SIG-M5 treated with dmso at 0.1 percent for 504 hours (cell line): ENCODE measurements at regions not wholly inside any gene's neighbourhood (a gene's known extent, or its start where the extent isn't known, plus 50 kb on each side); places are given as distances from the start of the nearest gene placed in this dataset.

Source experiments
- DNase-seq: peaks from one replicate; lab custom pipeline; 2025; ENCODE audit not compliant: unreplicated experiment; lab: John Stamatoyannopoulos, UW

DNA sequence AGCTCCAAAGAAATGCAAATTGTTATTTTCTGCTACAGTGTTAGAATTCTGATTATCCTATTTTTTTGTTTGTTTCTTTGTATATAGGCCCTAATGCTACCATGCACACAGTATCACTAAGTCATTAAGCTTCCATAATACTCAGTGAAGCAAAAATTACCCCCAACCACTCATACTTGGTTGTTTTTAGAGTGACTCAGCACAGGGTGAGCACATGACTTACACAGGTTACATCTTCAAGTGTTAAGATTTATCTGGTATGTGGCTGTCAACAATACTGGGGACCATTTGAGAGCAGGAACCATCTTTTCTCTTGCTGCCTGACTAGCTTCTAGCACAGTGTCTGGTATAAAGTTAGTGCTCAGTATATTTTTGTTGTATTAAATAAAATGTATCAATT lies 255.8 kb upstream of the SLC24A2 start:
- no peak for DNase-seq

DNA sequence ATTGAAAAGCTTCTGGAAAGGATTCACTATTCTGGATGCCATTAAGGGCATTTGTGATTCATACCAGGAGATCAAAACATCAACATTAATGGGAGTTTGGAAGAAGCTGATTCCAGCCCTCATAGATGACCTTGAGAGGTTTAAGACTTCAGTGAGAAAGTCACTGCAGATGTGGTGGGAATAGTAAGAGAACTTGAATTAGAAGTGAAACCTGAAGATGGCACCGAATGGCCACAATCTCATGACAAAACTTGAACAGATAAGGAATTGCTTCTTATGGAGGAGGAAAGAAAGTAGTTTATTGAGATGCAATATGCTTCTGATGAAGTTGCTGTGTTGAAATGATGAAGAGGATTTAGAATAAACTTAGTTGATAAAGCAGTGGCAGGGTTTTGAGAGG lies 254.6 kb upstream of the SLC24A2 start:
- no peak for DNase-seq

DNA sequence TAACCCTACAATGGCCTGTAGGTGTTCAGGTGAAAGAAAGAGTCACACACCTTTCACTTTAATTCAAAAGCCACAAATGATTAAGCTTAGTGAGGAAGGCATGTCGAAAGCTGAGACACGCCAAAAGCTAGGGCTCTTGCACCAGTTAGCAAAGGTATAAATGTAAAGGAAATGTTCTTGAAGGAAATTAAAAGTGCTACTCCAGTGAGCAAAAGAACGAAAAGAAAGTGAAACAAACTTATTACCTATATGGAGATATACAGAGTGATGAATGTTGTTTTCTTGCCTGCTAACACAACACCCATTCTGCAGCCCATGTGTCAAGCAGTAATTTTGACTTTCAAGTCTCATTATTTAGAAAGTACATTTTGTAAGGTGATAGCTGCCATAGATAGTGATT lies 254.2 kb upstream of the SLC24A2 start:
- DNase-seq = no peak

DNA sequence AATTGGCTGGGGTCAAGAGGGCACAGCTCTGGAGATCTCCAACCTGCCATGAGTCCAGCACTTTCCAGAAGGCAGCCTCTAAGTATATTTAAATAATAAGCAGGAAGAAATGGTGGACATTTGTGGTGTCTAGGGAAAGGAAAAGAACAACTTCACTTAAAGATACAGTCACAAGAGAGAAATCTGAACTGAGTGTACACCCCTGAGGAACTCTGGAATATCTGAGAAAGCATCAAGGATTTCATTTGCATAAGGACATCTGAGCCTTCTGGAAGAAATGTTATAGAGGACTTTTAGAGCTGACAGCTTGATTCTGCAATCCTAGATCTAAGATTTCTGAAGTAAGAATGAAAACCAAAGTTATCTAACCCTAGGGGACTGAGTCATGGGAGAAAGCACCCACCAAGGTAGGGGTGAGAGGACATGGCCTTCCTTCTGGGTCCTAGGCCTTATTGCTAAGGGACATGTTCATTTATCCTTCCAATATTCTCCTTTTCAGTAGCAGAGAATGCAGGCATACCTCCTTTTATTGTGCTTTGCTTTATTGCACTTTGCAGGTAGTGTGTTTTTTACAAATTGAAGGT lies 253.4 kb upstream of the SLC24A2 start:
- no peak for DNase-seq

DNA sequence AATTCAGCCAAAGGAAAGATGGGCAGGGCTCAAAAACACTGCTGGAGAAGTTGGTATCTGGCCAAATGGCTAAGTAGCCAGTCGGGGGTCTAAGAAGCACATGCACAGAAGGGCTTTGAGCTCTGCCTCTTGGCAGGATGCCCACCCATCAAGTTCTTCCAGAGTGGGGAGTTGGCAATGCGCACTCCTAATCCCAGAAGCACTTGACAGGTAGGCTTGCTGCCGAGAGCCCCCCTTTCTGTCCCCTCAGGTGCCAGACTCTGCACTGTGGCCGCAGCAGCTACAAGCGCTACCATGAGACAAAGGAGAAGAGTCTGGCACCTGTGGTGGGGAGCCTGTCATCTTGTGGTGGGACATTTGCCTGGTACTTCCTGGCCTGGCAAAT lies 252.9 kb upstream of the SLC24A2 start:
- no peak for DNase-seq

DNA sequence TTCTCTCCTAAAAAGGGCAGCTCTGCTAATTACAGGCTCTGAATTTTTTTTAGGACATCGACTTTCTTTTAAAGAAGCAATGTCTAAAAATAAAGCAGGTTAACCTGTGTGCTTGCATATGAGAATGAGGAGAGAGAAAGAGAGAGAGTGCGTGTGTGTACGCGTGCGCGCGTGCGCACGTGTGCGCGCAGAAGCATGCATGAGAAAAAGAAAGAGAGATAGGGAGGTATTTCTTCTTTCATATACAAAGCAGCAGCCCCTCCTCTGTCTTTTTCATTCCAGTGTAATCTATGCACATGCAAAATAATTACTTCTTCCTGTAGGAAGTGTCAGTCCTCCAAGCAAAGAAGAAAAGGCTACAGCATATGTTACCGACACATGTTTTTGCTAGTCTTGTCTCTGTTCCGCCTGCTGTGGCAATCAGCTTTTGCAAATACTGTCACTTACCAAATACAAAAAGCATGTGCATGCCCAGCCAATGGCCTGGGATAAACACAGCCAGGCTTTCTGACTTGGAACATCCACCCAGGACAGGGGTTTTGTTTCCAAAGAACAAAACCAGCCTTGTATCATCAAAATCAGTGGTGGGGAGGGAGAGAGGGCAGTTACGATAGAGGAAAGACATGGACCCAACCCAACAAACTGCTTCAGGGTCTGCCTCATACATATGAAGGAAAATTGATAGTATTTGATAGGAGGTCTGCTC lies 252.3 kb upstream of the SLC24A2 start:
- DNase-seq = no peak

DNA sequence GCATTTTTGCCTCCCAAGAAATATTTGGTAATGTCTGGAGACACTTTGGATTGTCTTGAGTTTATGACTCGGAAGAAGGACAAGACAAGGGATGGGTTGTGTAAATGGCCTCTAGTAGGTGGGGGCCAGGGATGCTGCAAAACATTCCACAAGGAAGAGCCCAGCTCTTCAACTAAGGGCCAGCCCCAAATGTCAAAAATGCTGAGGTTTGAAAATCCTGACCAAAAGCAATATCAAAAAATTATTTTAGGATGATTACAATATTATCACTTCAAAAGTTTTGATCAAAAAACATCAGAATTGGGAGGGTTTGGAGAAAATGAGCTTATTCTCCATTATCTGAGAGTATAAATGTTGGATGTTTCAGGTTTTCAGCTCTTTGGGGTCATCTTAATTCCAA lies 248.9 kb upstream of the SLC24A2 start:
- no peak for DNase-seq

DNA sequence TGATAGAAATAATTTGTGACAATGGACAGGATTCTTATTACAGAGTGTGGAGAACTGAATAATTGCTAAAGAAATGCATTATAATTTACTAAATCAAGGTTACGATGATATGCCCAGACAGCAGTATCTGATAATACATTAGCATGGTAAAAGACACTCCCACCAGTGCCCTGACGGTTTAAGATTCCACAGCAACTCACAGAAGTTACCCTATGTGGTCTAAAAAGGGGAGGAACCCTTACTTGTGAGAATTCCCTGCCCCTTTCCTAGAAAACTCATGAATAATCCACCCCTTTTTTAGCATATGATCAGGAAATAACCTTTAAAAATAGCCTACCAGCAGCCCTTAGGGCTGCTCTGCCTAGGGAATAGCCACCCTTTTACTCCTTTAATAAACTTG lies 244.7 kb upstream of the SLC24A2 start:
- DNase-seq = no peak

DNA sequence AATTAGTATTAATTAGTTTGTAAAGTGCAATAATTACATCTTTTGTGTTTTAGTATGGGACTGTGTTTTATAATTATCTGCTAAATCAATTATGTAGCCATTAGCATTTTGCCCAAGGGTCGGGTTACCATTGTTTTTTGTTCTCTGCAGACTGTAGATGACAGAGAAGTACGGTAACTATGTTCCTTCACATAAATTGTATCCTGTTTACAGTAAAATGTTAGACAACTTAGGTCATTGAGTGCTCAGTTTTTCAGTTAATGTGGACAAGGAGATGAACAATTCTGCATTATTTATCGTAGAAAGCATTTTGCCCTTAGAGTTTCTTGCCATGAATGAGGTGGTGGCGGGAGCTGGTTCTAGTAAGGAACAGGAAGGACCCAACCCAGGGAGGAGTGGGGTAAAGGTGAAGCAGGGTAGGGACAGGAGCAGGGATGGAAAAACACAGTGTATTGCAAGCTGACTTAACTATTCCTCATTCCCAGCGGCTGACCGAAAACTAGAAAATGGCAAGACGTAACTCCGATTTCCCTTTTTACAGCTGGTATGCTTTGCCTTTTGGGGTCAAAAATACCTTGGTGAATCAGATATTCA lies 243.7 kb upstream of the SLC24A2 start:
- DNase-seq = no peak

DNA sequence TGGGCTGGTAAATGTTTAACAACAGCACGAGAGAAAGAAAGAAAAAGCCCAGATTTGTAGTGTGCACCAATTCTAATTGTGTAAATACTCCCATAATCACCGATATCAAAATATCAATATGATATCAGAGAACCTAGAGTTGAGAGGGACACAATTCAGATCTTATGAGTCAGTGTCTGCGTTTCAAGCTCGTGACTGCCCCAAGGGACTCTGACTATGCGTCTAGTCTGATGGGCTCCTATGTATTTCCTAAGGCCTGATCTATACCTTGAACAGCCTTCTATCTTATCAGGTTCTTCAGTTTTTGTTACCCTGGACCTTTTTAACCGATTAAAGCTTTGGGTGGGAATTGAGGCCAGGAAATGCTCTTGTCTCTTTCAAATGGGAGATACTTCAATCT lies 243.0 kb upstream of the SLC24A2 start:
- no peak for DNase-seq

DNA sequence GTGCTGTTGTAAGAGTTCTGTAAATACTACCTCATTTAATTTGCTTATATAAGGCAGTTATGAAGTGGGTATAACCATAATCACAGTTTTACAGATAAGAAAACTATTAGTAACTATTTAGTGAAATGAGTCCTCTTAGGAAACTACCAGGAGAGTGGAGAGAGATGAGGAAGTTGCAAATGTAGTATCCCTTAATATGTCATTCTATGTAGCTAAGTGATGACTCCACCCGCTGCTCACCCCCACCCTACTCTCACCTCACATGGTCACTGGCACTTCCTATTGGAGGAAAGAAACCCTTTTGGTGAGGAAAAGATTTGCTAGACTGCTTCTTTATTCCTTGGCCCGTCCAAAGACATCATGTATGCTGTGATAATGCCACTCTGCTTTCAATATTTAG lies 241.8 kb upstream of the SLC24A2 start:
- DNase-seq = no peak

DNA sequence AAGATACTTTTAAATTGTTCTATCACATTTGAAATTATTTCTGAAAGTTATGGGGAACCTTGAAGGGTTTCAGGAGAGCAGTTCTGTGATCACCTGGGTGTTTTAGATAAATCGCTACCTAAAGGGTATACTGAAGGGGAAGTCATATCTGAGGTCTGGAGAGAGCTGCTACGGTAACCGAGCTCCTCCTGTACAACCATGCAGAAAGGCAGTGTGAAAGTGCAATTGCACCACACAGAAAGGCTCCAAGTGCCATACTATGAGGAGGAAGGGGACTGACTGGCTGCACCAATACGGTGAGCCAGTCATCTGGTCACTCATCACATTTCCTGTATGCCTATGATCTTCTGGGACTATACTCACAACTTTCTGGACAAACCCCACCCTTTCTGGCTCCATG lies 241.4 kb upstream of the SLC24A2 start:
- DNase-seq = no peak

DNA sequence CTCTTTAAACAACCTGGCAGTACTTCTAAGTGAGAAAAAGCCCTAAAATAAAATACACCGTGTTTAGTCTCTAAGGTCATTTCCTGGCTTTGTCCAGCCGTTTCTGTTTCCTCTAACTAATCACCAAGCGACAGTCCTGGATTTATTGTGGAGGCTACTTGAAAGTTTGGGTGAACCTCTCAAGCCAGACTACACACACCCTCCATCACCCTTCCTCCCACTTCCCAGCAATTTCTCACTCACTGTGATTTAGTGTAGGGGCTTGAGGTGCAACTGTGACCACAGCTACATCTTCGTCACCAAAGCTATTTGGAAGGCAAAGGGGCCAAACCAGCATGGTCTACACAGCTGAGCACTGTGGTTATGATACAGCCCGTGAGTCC lies 240.0 kb upstream of the SLC24A2 start:
- no peak for DNase-seq

DNA sequence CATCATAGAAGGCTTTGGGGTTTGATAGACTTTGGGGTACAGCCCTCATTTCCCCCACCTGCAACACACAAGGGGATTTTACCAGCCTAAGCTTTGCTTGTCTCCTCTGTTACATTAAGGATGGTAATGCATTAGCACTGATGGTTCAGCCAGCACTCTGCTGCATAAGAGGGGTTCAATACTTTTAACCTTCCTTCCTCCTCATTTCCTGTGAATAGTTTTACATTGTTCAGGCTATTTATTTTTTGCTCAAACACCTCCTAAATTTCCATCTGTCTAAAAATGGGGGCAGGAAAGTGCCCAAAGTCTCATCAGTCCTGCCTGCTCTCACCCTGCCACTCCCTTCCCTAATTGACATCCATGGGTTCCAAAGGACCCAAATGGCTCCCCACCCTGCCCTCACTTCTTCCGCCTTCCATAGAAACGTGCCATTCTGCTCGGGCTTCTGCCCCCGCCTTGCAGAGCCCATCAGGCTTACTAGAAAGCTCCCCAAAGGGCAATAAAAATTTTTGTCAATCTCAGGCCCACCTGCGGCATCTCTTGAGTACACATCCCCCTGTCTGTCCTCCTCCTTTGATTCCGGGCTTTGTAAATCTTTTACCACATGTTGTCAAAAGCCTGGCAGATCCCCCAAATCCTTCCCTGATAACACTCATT lies 239.5 kb upstream of the SLC24A2 start:
- DNase-seq = no peak

DNA sequence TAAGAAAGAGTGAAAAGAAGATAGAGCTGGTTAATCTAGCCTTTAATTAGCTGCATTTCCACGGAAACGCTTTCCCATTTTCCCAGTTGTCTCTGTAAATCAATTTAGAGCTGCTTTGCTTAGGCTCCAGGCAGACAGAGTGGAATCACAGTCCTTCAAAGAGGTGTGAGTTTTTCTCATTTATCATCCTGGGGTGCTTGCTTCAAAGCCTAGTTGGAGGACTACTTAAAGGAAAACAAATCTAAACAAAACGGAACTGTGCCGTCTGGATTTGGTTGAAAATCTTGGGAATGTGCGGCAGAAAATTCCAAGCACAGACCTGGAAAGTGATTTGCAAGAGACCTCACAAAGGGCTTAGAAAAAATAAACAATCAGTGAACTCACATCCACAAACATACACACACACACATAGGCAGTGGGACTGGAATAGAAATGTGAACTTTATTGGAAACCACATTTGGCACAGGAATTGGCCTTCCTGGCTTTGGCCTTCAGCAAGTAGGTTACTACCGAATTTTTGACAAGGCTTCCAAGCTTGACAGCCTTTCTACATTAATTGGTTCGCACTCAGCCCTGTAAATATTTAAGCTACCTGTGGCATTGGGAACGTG lies 235.2 kb upstream of the SLC24A2 start:
- DNase-seq = no peak

DNA sequence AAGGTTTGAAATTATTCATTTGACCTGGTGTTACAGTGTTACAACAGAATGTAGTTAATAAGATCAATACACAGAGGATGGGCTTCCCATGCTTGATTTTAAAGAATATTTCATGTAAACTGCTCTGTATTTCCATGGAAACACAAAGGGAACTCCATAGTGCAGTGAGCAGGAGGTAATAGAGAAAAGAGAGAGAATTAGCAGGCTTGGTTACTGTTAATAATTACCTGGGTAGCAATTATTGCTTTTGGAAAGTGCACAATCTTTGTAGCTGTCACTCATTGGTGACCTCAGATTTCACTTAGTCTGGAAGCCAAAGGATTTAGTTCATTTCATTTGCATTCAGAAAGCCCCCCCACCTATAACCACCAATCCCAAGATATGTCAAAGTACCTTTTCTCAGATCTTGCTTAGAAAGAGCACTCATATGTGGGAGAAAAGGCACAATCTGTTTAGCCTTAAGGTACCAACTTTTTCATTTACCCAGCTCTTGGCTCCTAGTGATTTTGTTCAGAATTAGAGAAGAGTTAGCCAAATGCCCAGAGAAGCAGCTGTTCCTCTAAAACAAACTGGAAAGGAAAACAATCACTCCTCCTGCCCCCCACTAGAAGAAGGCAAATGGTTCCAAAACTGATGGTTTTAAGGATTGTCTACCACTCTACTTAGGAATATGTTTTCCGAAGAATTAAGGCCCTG lies 234.5 kb upstream of the SLC24A2 start:
- DNase-seq = no peak

DNA sequence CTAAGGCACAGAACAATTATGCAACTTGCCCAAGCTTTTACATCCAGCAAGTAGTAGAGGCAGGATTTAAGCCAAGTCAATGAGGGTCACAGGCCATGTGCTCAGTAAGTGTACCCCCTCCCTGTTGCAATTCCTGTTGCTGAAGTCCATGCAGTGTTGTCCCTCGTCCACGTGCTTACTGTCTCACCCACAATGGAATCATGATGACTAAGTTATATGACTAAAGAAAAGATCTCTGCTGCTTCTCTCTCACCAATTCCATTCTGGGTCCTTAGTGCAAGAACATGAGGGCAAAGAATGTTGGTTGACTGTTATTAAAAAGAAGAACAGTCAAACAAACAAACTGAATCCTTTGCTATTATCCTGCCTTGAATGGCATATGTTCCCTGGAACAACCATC lies 233.6 kb upstream of the SLC24A2 start:
- no peak for DNase-seq

DNA sequence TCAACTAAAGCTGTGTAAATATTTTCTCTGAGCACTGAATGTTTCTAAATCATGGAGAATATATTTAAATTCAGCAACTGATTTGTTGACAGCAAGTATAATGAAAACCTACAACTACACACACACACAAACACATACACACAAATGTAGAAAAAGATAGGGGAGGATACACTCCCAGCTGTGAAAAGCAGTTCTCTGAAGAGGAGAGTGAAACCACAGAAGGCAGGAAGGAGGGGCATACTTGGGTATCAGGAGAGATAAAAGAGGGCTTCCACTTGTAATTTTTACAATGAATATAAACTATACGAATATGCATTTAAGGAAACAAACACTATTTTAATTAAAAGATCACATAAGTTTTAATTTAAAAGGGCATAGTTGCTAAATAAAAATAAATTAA lies 227.8 kb upstream of the SLC24A2 start:
- no peak for DNase-seq

DNA sequence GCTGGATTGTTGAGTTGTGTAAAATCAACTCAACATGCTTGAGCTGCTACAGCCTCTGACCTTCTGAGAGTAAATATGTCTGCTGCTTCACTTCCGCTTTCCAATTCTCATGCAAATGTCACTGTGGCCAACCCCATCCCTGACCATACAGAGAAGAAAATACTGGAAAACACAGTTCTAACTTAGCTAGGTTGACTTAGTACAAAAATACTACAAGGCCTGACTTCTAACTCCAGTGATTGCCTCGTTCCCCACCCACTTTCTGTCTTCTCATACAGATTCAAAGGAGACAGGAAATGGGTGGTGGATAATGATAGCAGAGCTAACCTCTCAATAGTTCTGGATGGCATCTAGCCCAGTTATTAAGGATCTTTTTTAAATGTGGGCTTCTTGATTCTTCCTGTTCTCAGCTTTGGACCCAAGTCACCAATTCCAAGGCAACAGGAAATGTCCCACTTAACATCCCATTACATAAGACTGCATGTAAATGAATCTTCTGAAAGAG lies 226.6 kb upstream of the SLC24A2 start:
- DNase-seq = no peak

DNA sequence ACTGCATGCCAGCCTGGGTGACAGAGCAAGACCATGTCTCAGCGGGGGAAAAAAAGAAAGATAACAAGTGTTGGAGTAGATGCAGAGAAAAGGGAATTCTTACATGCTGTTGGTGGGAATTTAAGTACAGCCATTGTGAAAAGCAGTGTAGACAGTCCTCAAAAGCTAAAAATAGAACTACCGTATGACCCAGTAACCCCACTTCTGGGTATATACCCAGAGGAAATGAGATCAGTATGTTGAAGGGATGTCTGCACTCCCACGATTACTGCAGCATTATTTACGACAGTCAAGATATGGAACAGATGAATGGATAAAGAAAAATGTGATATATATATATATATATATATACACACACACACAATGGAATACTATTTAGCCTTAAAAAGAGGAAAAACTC lies 225.3 kb upstream of the SLC24A2 start:
- DNase-seq = no peak

DNA sequence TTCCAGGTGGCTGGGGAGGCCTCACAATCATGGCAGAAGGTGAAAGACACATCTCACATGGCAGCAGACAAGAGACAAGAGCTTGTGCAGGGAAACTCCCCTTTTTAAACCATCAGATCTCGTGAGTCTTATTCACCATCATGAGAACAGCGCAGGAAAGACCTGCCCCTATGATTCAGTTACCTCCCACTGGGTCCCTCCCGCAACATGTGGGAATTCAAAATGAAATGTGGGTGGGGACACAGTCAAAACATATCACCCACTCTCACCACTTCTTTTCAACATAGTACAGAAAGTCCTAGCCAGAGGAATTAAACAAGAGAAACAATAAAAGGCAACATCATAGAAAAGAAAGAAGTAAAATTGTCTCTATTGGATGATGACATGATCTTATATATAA lies 223.4 kb upstream of the SLC24A2 start:
- no peak for DNase-seq
